T-helper 17 cell (primary cell): ENCODE measurements at regions not wholly inside any gene's neighbourhood (a gene's known extent, or its start where the extent isn't known, plus 50 kb on each side); places are given as distances from the start of the nearest gene placed in this dataset.

Experiments
- ATAC-seq: fragments of 150-1000 bp; cut with Tn5 transposase; 2 replicates; pipeline ENCODE4 v1.10.0; 2021; ENCODE audit warnings: mild to moderate bottlenecking, moderate library complexity
- DNase-seq, 3 donors: peaks; one replicate each; pipeline versions ENCODE4 v3.0.0 to v3.0.0-alpha.2; 2020 to 2021
- H3K9me3 ChIP-seq: one replicate; pipeline ENCODE4 v1.7.0; 2013; ENCODE audit warnings: low read length, mild to moderate bottlenecking; ENCODE audit not compliant: control insufficient read depth, poor library complexity, severe bottlenecking
- H3K27ac Mint-ChIP-seq: one replicate; pipeline ENCODE4 v1.8.0; 2022; ENCODE audit warnings: mild to moderate bottlenecking, moderate library complexity, mixed read lengths
- H3K27me3 Mint-ChIP-seq: one replicate; pipeline ENCODE4 v1.8.0; 2022; ENCODE audit warnings: mixed read lengths
- H3K36me3 Mint-ChIP-seq: one replicate; pipeline ENCODE4 v1.8.0; 2022; ENCODE audit warnings: low read depth, mixed read lengths
- H3K4me1 Mint-ChIP-seq: one replicate; pipeline ENCODE4 v1.8.0; 2022; ENCODE audit warnings: mild to moderate bottlenecking, mixed read lengths
- H3K4me3 Mint-ChIP-seq: one replicate; pipeline ENCODE4 v1.8.0; 2022; ENCODE audit warnings: mild to moderate bottlenecking, moderate library complexity, mixed read lengths

- Mint-ChIP-seq H3K36me3 (no peaks in the 10 kb centered on the region), H3K4me3 (no peak overlapping the region), H3K27me3 (no peaks in the 10 kb centered on the region), H3K4me1 (no peaks in the 10 kb centered on the region), H3K27ac (no peak overlapping the region)
- no peak for DNase-seq
- no peak for ATAC-seq
- no peaks in the 10 kb centered on the region for H3K9me3 ChIP-seq
Measured at GRCh38 chr5:93189707-93190120, 391.3 kb downstream of the NR2F1-AS1 start.

- no peaks in the 10 kb centered on the region for H3K27me3 Mint-ChIP-seq
- H3K36me3 Mint-ChIP-seq: no peaks in the 10 kb centered on the region
- no peak overlapping the region for H3K4me3 Mint-ChIP-seq
- no peak overlapping the region for H3K27ac Mint-ChIP-seq
- no peaks in the 10 kb centered on the region for H3K4me1 Mint-ChIP-seq
- ATAC-seq (no peak), DNase-seq (no peak)
- no peaks in the 10 kb centered on the region for H3K9me3 ChIP-seq
Measured at GRCh38 chr5:93188876-93189485, 392.0 kb downstream of the NR2F1-AS1 start.

- no peaks in the 10 kb centered on the region for H3K36me3 Mint-ChIP-seq
- no peak for DNase-seq
- no peaks in the 10 kb centered on the region for H3K27me3 Mint-ChIP-seq
- H3K4me3 Mint-ChIP-seq: no peak overlapping the region
- no peak overlapping the region for H3K27ac Mint-ChIP-seq
- no peaks in the 10 kb centered on the region for H3K4me1 Mint-ChIP-seq
- no peaks in the 10 kb centered on the region for H3K9me3 ChIP-seq
- no peak for ATAC-seq
Measured at GRCh38 chr5:93186076-93186682, 394.8 kb downstream of the NR2F1-AS1 start.

DNA sequence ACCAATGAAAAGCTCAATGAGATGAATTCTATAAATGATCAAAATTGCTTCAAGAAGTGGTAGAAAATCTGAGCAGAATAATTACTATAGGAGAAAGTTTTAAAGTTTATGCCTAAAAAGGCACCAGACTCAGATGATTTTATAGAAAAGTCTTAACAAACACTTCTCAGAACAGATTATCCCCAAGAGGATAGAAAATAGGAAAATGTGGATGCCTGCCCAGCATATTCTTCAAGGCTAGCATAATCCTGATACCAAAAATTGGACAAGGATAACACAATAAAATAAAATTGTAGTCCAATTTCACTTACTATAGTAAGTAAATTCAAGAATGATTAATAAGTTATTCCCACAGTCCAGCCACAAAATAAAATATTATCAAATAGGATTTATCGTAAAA lies 397.0 kb downstream of the NR2F1-AS1 start:
- no peaks in the 10 kb centered on the region for H3K27me3 Mint-ChIP-seq
- no peak for DNase-seq
- no peak for ATAC-seq
- no peak overlapping the region for H3K4me3 Mint-ChIP-seq
- H3K36me3 Mint-ChIP-seq: no peaks in the 10 kb centered on the region
- no peak overlapping the region for H3K27ac Mint-ChIP-seq
- H3K9me3 ChIP-seq: no peaks in the 10 kb centered on the region
- H3K4me1 Mint-ChIP-seq: no peaks in the 10 kb centered on the region

GRCh38 chr5:93179466-93179865 lies 401.6 kb downstream of the NR2F1-AS1 start:
- Mint-ChIP-seq H3K27ac (no peak overlapping the region), H3K4me3 (no peak overlapping the region), H3K27me3 (no peaks in the 10 kb centered on the region), H3K4me1 (no peaks in the 10 kb centered on the region), H3K36me3 (no peaks in the 10 kb centered on the region)
- ATAC-seq: no peak
- H3K9me3 ChIP-seq: no peaks in the 10 kb centered on the region
- no peak for DNase-seq

GRCh38 chr5:93174930-93175329 lies 406.1 kb downstream of the NR2F1-AS1 start:
- H3K9me3 ChIP-seq: no peaks in the 10 kb centered on the region
- Mint-ChIP-seq H3K27ac (no peak overlapping the region), H3K27me3 (no peaks in the 10 kb centered on the region), H3K4me1 (no peaks in the 10 kb centered on the region), H3K36me3 (no peaks in the 10 kb centered on the region), H3K4me3 (no peak overlapping the region)
- ATAC-seq (no peak), DNase-seq (no peak)

GRCh38 chr5:93165559-93165958 lies 415.5 kb downstream of the NR2F1-AS1 start:
- H3K36me3 Mint-ChIP-seq: no peaks in the 10 kb centered on the region
- H3K9me3 ChIP-seq: no peaks in the 10 kb centered on the region
- no peak overlapping the region for H3K4me3 Mint-ChIP-seq
- H3K4me1 Mint-ChIP-seq: no peaks in the 10 kb centered on the region
- no peak for ATAC-seq
- DNase-seq: no peak
- no peak overlapping the region for H3K27ac Mint-ChIP-seq
- H3K27me3 Mint-ChIP-seq: no peaks in the 10 kb centered on the region

- H3K9me3 ChIP-seq: no peaks in the 10 kb centered on the region
- DNase-seq: no peak
- Mint-ChIP-seq H3K27ac (no peak overlapping the region), H3K27me3 (no peaks in the 10 kb centered on the region), H3K4me1 (no peaks in the 10 kb centered on the region), H3K36me3 (no peaks in the 10 kb centered on the region), H3K4me3 (no peak overlapping the region)
- ATAC-seq: no peak
Measured at GRCh38 chr5:93164690-93165089, 416.3 kb downstream of the NR2F1-AS1 start.

DNA sequence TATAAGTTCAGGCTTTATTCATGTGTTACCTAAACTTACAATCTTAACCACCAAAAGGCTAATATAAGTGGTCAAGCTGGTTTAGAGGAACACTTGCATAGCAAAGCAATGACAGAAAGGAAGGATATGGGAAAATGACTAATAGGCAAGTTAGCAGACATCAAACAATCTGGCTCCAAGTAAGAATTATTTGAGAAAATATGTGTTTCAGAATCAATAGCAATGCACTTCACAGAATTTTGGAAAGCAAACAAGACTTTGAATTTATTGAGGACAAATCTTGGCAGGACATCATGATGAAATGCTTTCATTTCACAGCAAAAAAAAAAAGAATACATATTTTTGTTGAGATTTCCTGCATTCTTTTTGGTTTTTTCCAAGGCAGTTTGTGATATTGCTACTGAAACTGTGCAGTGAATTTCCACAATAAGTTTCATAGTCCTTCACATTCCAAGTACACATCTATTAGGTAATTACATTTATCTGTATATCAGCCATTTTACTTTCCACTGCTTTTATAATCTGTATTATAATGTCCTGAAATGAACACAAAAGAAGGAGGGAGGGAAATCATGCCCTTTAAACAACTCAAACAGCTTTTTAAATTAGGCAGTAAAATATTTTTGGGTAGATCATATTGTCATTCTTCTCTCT lies 417.9 kb downstream of the NR2F1-AS1 start:
- no peak overlapping the region for H3K27ac Mint-ChIP-seq
- no peak for ATAC-seq
- H3K36me3 Mint-ChIP-seq: no peaks in the 10 kb centered on the region
- H3K4me3 Mint-ChIP-seq: no peak overlapping the region
- no peaks in the 10 kb centered on the region for H3K27me3 Mint-ChIP-seq
- DNase-seq: no peak
- H3K9me3 ChIP-seq: no peaks in the 10 kb centered on the region
- H3K4me1 Mint-ChIP-seq: no peaks in the 10 kb centered on the region

DNA sequence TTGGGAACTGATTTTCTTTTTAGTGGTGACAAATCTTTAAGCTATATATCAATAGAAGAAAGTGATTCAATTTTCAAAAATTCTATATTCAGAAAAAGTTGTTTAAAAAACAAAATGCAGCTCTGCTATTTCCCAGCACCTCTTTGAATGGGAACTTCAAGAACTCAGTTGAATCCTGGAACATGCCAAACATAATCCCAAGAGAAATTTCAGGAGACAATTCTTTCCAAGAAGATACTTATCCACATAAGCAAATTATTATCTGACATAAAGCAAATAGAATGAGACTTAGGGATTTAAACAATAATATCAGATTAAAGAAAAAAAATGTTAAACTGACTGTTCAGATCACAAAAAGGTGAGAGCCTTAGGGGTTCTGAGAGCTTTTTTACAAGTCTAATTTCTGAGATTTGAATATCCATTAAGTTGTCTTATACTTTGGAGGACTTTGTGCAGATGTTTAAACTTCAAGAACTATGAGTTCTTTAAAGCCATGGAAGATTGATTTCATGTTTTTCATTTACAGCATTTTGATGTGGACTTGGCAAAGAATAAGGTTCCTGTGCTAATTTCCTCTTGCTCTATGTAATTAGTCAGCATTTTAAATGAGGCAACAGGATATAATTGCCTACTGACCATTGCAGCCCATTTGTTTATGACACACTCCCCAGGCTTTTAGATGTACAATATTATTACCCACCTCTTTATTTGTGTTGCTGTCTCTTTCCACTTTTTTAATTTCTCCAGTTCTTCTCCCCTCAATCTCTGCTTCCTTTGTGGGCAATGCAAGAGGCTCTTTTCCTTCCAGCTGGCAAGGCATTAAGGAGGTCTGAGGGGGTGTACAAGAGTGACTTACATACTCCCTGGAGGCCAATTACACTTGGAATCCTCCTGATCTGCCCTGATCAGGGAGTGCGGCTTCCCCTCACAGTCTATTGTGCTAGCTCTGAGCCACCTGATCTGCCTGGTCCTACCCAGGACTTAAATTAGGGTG lies 419.1 kb downstream of the NR2F1-AS1 start:
- Mint-ChIP-seq H3K4me1 (no peaks in the 10 kb centered on the region), H3K27me3 (no peaks in the 10 kb centered on the region), H3K36me3 (no peaks in the 10 kb centered on the region)

DNA sequence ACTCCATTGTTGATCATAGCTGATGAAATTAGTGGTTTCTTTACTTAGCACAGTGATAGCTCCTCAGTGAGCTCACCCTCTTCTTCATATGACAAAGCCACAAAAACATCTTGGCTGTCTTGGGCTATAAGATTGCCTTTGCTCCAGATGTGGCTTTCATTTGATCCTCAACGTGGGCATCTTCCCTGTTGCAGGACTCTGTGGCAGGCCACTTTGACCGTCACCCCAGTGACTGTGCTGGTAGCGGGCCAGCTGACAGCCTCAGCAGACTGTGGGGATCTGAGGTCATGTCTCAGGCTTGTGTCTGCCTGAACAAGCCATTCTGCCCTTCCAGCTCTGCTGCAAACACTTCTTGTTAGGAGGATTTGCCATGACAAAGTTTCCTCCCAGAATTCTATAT lies 422.2 kb downstream of the NR2F1-AS1 start:
- no peak overlapping the region for H3K27ac Mint-ChIP-seq
- no peak for DNase-seq
- ATAC-seq: no peak
- H3K4me3 Mint-ChIP-seq: no peak overlapping the region
- H3K9me3 ChIP-seq: no peaks in the 10 kb centered on the region
- H3K27me3 Mint-ChIP-seq: no peaks in the 10 kb centered on the region
- no peaks in the 10 kb centered on the region for H3K36me3 Mint-ChIP-seq
- H3K4me1 Mint-ChIP-seq: no peaks in the 10 kb centered on the region

More for the DNA sequence above, 419.1 kb downstream of the NR2F1-AS1 start:
- Mint-ChIP-seq H3K4me3 (no peak overlapping the region), H3K27ac (no peak overlapping the region)
- ATAC-seq (no peak), DNase-seq (no peak)
- no peaks in the 10 kb centered on the region for H3K9me3 ChIP-seq

GRCh38 chr5:93156566-93156965 lies 424.5 kb downstream of the NR2F1-AS1 start:
- H3K36me3 Mint-ChIP-seq: no peaks in the 10 kb centered on the region
- no peaks in the 10 kb centered on the region for H3K27me3 Mint-ChIP-seq
- H3K27ac Mint-ChIP-seq: no peak overlapping the region
- DNase-seq (no peak), ATAC-seq (no peak)
- no peaks in the 10 kb centered on the region for H3K4me1 Mint-ChIP-seq
- H3K9me3 ChIP-seq: no peaks in the 10 kb centered on the region
- no peak overlapping the region for H3K4me3 Mint-ChIP-seq

DNA sequence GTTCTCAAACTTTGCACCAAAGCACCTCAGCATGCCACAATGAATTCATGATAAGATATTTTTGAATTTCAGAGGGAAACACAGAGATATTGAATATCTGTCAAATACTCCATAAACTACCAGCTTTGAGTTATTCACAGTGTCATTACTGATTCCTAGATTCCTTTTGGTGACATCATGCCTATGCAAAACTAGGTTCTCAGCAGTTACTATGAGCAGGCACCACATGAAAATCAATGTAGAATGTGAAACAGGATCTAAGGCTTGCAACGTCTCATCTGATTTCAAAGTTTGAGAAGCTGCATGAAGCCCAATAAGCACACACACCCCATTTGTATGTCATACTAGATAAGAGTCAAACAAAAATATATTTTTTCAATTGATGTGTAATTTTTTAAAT lies 426.5 kb downstream of the NR2F1-AS1 start:
- Mint-ChIP-seq H3K4me1 (no peaks in the 10 kb centered on the region), H3K4me3 (no peak overlapping the region), H3K36me3 (no peaks in the 10 kb centered on the region), H3K27ac (no peak overlapping the region), H3K27me3 (no peaks in the 10 kb centered on the region)
- no peaks in the 10 kb centered on the region for H3K9me3 ChIP-seq
- ATAC-seq (no peak), DNase-seq (no peak)
